Vagina (tissue), 2 donors: ENCODE measurements at regions not wholly inside any gene's neighbourhood (a gene's known extent, or its start where the extent isn't known, plus 50 kb on each side); places are given as distances from the start of the nearest gene placed in this dataset.

Experiments
- DNase-seq, 2 donors: peaks; one replicate each; pipeline ENCODE4 v3.0.0-alpha.2; 2017; ENCODE audit errors: extremely low spot score in 2 of 2
- H3K27ac ChIP-seq: fragments of 200-600 bp; sonication (generic); one replicate; pipeline ENCODE4 v1.5.1; 2019
- H3K27me3 ChIP-seq: fragments of 200-600 bp; sonication (generic); one replicate; pipeline ENCODE4 v1.5.1; 2019
- H3K36me3 ChIP-seq, 2 donors: fragments of 200-600 bp; sonication (generic); one replicate each; pipeline ENCODE4 v1.5.1; 2017 to 2019
- H3K4me1 ChIP-seq: fragments of 200-600 bp; sonication (generic); one replicate; pipeline ENCODE4 v1.5.1; 2019
- H3K4me3 ChIP-seq, 2 donors: fragments of 200-600 bp; sonication (generic); 1 replicate in 1 of 2; 2 replicates in 1 of 2; pipeline ENCODE4 v1.5.1; 2016 to 2019
- H3K9me3 ChIP-seq: fragments of 200-600 bp; sonication (generic); one replicate; pipeline ENCODE4 v1.5.1; 2019
- CTCF ChIP-seq, 3 experiments: fragments of 450-650 bp in 2 of 3; fragments of 200-600 bp in 1 of 3; sonication (generic) in 1 of 3; IDR thresholded peaks; one replicate each; pipeline ENCODE4 v1.5.1; 2017 to 2019; ENCODE audit warnings: antibody characterized with exemption in 3 of 3, mild to moderate bottlenecking in 2 of 3, moderate library complexity in 2 of 3
- POLR2A ChIP-seq, 2 donors: fragments of 450-650 bp; IDR thresholded peaks; one replicate each; pipeline ENCODE4 v1.6.1; 2017; ENCODE audit warnings: antibody characterized with exemption in 2 of 2, mild to moderate bottlenecking in 2 of 2, moderate library complexity in 2 of 2
- POLR2AphosphoS5 ChIP-seq, 2 donors: sonication (generic); formaldehyde crosslinking; IDR thresholded peaks; one replicate each; pipeline ENCODE4 v1.9.0; 2017; ENCODE audit warnings: antibody characterized with exemption in 2 of 2, mild to moderate bottlenecking in 2 of 2, low read depth in 1 of 2; ENCODE audit not compliant: insufficient read depth in 1 of 2
- intact Hi-C: fragments of 100-400 bp; cut with DNase I; formaldehyde crosslinking; loops from one replicate; pipeline ENCODE4 v1.15.1; 2023

GRCh38 chr9:85130764-85131163 lies 461.2 kb downstream of the NTRK2 start:
- intact Hi-C loops: no loop called here
- TF ChIP-seq POLR2A (IDR thresholded peaks at IDR 0.05) (no peak), POLR2AphosphoS5 (IDR thresholded peaks at IDR 0.05; ENCODE audit: insufficient read depth in 1 of 2, low read depth in 1 of 2) (no peak), CTCF (IDR thresholded peaks at IDR 0.05) (no peak)
- DNase-seq: no peak

GRCh38 chr9:85130260-85130659 lies 460.7 kb downstream of the NTRK2 start:
- no peaks in the 10 kb centered on the region for H3K36me3 ChIP-seq
- TF ChIP-seq POLR2A (IDR thresholded peaks at IDR 0.05) (no peak), CTCF (IDR thresholded peaks at IDR 0.05) (no peak), POLR2AphosphoS5 (IDR thresholded peaks at IDR 0.05; ENCODE audit: insufficient read depth in 1 of 2, low read depth in 1 of 2) (no peak)
- no peak overlapping the region for H3K4me3 ChIP-seq
- H3K27me3 ChIP-seq: no peaks in the 10 kb centered on the region
- DNase-seq: no peak
- no peaks in the 10 kb centered on the region for H3K4me1 ChIP-seq
- intact Hi-C loops: no loop called here
- no peaks in the 10 kb centered on the region for H3K9me3 ChIP-seq
- no peak overlapping the region for H3K27ac ChIP-seq

More at GRCh38 chr9:85130764-85131163, 461.2 kb downstream of the NTRK2 start:
- H3K27me3 ChIP-seq: no peaks in the 10 kb centered on the region
- H3K27ac ChIP-seq: no peak overlapping the region
- H3K4me1 ChIP-seq: no peaks in the 10 kb centered on the region
- no peaks in the 10 kb centered on the region for H3K36me3 ChIP-seq
- H3K4me3 ChIP-seq: no peak overlapping the region
- H3K9me3 ChIP-seq: no peaks in the 10 kb centered on the region

- H3K4me3 ChIP-seq: no peak overlapping the region
- TF ChIP-seq POLR2A (IDR thresholded peaks at IDR 0.05): no peak
- no peak for TF ChIP-seq POLR2AphosphoS5 (IDR thresholded peaks at IDR 0.05; ENCODE audit: insufficient read depth in 1 of 2, low read depth in 1 of 2)
- no peak for TF ChIP-seq CTCF (IDR thresholded peaks at IDR 0.05)
- intact Hi-C loops: no loop called here
- H3K27me3 ChIP-seq: no peaks in the 10 kb centered on the region
- no peak for DNase-seq
- no peak overlapping the region for H3K27ac ChIP-seq
- no peaks in the 10 kb centered on the region for H3K4me1 ChIP-seq
- H3K9me3 ChIP-seq: no peaks in the 10 kb centered on the region
- H3K36me3 ChIP-seq: no peaks in the 10 kb centered on the region
Observed at GRCh38 chr9:85129514-85129913, 460.0 kb downstream of the NTRK2 start.

- H3K27me3 ChIP-seq: no peaks in the 10 kb centered on the region
- TF ChIP-seq POLR2AphosphoS5 (IDR thresholded peaks at IDR 0.05; ENCODE audit: insufficient read depth in 1 of 2, low read depth in 1 of 2) (peak in 1 of 2 donors; percentile 68), POLR2A (IDR thresholded peaks at IDR 0.05) (no peak), CTCF (IDR thresholded peaks at IDR 0.05) (no peak)
- no peaks in the 10 kb centered on the region for H3K9me3 ChIP-seq
- no peaks in the 10 kb centered on the region for H3K36me3 ChIP-seq
- H3K27ac ChIP-seq: no peak overlapping the region
- DNase-seq: no peak
- H3K4me1 ChIP-seq: no peaks in the 10 kb centered on the region
- no peak overlapping the region for H3K4me3 ChIP-seq
- intact Hi-C loops: no loop called here
Observed at GRCh38 chr9:85118990-85119755, 449.6 kb downstream of the NTRK2 start.

GRCh38 chr9:85117831-85118230 lies 448.3 kb downstream of the NTRK2 start:
- Histone ChIP-seq H3K4me1 (no peaks in the 10 kb centered on the region), H3K9me3 (no peaks in the 10 kb centered on the region), H3K27ac (no peak overlapping the region), H3K36me3 (no peaks in the 10 kb centered on the region), H3K27me3 (no peaks in the 10 kb centered on the region), H3K4me3 (no peak overlapping the region)
- TF ChIP-seq POLR2A (IDR thresholded peaks at IDR 0.05) (no peak), POLR2AphosphoS5 (IDR thresholded peaks at IDR 0.05; ENCODE audit: insufficient read depth in 1 of 2, low read depth in 1 of 2) (peak in 1 of 2 donors; percentile 62)
- no peak for DNase-seq
- intact Hi-C loops: no loop called here
